Stimulated activated CD8-positive, alpha-beta memory T cell treated with anti-CD3 and anti-CD28 coated beads, Interleukin-7, amount 100 ng/mL, for 48 hours (primary cell): ENCODE measurements at regions not wholly inside any gene's neighbourhood (a gene's known extent, or its start where the extent isn't known, plus 50 kb on each side); places are given as distances from the start of the nearest gene placed in this dataset.
"Not testable (repeated sequence)": the region's sequence is repeated elsewhere in the genome, so short reads cannot be mapped to it uniquely, and the experiment has no call there.

Experiments used
- DNase-seq, 2 donors: peaks; one replicate each; pipeline ENCODE4 v3.0.0-alpha.2; 2020; ENCODE audit warnings: low read depth in 1 of 2; ENCODE audit errors: extremely low read depth in 1 of 2

- no peak for DNase-seq
These were observed 276.0 kb downstream of the COG6 start for GRCh38 chr13:39931505-39931904.

DNA sequence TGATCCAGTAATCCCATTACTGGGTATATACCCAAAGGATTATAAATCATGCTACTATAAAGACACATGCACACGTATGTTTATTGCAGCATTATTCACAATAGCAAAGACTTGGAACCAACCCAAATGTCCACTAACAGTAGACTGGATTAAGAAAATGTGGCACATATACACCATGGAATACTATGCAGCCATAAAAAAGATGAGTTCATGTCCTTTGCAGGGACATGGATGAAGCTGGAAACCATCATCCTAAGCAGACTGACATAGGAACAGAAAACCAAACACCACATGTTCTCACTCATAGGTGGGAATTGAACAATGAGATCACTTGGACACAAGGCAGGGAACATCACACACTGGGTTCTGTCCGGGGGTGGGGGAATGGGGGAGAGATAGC is 277.1 kb downstream of the COG6 start:
- not testable (repeated sequence) for DNase-seq

DNA sequence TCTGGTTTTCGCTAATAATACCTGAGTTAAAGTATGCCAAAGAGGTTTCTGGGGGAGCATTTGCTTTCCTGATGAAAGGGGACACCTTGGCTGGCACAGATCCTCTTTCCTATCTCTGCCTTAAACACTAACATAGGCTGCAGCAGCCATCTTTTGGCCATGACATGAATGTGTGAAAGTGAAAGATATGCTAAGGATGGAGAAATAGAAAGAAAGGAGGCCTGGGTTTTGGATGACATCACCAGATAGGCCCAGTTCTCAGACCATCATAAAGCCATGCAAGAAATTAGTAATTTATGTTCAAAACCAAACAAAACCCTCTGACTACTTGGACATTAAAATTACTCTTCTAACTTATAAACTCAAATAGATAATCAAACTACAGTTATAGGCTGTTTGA is 279.7 kb downstream of the COG6 start:
- DNase-seq: no peak

GRCh38 chr13:39938596-39938995 is 283.1 kb downstream of the COG6 start:
- no peak for DNase-seq

- DNase-seq: no peak
These were observed 285.8 kb downstream of the COG6 start for GRCh38 chr13:39941236-39941635.

DNA sequence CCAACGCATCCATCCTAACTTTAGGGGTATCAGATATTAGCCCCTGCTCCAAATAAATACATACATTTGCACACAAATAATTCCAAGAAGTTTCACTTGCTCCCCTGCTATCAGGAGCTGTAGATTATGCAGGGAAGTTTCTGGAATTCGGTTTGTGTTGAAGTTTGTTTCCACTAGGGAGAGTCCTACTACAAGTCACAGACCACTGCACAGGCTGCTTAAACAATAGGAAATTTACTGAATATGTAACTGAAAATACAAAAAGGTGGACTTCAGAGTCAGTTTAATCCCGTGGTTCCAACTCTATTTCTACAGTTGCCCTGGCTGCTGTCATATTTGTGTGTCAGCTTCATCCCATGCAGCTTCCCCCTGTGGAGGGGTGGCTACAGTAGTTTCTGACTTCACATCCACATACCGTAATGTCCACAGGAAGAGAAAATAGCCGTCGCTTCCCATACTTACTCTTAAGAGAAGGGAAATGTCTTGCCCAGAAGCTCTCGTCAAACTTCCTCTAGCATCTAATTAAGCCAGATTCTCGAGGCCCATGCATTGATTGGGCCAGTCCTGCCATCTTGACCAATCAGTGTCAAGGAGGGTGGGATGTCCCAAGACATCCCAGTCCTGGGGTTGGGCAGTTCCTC is 286.6 kb downstream of the COG6 start:
- DNase-seq: no peak

GRCh38 chr13:39942552-39943273 is 287.3 kb downstream of the COG6 start:
- DNase-seq: peak; percentile 27 to 63

DNA sequence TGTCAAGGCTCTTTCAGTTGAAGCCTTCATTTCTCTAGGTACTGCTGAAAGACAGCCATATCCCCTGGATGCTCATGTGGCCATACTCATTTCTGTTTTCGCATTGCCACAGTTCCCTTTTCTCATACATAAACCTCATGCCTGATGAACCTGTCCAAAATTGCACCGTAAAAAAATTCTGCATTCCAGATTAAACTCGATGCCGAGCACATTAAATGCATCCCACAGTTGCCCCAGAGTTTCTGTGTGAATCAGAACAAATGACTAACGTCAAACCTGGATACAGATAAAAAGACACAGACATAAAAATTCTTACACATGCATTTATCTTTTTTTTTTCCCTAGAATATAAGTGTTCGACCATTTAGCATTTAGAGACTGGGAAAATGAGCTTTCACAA is 288.2 kb downstream of the COG6 start:
- no peak for DNase-seq

GRCh38 chr13:39945226-39945625 is 289.8 kb downstream of the COG6 start:
- no peak for DNase-seq

DNA sequence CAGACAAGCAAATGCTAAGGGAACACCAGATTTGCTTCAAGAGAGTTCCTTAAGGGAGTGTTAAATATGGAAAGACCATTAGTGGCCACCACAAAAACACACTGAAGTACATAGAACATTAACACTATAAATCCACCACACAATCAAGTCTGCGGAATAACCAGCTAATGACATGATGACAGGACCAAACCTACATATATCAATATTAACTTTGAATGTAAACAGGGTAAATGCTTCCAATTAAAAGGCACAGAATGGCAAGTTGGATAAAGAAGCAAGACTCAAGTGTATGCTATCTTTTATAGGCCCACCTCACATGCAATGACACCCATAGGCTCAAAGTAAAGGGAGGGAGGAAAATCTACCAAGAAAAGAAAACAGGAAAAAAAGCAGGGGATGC is 291.3 kb downstream of the COG6 start:
- no peak for DNase-seq

GRCh38 chr13:39951301-39951700 is 295.8 kb downstream of the COG6 start:
- no peak for DNase-seq

DNA sequence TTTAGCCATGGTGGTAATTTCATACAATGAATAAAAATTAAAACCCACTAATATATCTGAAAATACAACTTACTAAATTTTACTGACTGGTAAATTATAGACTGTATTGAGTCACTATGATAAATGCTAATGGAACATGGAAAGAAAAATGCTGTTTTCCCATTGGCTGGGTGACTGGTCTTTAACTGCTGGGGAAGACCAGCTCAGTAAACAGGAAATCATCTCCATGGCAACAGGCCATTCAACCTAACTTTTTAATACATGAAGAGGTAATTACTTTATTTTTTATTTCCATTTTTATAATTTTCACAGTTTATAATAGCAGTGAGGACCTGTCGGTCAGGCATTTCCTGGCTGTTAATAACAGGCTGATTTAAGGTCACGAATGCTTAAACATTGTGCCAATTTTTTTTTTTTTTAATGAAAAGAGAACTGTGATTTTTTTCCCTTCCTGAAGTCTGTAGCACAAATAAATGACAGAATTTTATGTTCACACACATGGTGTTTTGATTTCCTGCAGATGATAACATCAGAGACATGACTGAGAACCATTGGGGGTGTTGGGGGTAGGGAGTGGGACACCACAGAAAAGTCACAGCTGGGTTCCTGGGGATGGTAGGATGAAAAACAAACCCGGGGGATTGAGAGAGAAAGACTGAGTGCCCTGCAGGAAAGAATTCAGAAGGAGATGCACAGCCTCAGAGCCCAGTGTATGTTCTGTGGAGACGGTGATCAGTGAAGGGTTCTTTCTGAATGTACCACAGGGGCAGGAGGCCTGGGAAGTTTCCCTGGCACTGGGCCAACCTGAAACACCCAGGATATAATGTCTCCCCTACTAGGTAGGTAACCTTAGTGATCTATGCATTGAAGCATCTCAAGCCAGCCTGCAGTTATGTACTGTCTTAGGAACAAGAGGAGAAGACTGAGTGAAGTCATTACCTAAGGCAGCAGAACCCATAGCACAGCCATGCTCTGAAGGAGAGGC is 297.1 kb downstream of the COG6 start:
- DNase-seq: no peak

DNA sequence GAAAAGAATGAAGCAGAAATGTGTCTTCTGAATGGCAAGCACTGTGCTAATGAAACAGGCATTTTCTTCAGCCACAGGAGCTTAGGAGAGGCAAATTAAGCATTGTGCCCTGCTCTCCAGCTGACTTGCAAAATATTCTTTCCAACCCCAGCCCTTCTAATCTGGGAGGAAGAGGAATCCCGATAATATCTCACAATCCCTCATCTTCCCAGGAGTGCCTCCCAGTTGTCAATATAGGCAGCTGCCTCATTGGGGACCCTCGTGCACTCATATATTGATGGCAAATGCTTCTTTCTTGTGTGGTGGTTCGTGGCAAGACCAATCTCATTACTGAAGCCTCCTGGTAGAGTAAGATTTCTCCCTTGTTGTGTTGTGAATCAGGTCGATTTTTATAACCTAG is 299.0 kb downstream of the COG6 start:
- no peak for DNase-seq

DNA sequence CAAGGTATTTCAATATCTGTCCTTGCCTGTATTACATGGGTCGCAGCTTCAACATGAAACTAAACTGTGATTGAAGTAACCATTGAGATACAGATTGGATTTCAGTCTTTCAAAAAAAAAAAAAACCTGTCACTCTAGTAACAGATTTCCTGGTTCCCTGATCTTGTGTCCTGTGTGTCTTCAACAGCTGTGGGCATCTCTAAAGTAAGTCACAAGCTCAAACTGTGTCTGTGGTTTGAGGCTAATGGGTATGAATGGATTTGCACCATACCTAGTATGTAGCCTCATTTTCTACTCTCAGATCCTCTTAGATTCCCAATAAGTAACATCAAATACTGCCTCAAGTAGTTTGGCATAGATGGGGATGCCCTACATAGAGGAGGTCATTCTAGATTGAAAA is 300.1 kb downstream of the COG6 start:
- no peak for DNase-seq

GRCh38 chr13:39956036-39956435 is 300.6 kb downstream of the COG6 start:
- no peak for DNase-seq

GRCh38 chr13:39957868-39958677 is 302.6 kb downstream of the COG6 start:
- no peak for DNase-seq

GRCh38 chr13:39959497-39960144 is 304.2 kb downstream of the COG6 start:
- no peak for DNase-seq

DNA sequence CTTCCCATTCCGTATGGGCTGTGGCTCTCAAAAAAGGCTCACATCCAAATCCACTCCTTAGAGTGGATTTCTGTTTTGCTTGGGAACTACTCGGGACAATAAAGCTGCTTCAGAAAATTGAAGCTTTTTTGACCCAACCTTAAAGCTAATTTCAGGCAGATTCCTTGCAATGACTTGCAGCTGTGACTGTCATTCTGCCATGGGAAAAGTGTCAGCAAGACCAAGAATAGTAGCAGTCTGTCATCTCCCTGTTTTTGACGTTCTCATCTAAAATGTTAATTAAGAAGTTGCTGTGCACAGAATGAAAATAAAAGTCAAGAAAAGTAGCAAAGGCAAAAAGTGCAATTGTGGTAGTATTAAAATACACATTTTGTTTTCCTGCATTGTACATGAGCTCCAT is 304.7 kb downstream of the COG6 start:
- no peak for DNase-seq

- DNase-seq: no peak
These were observed 305.6 kb downstream of the COG6 start for GRCh38 chr13:39961036-39961435.

- DNase-seq: no peak
These were observed 308.1 kb downstream of the COG6 start for GRCh38 chr13:39963612-39964011.
